ENCODE measurements at regions not wholly inside any gene's neighbourhood (a gene's known extent, or its start where the extent isn't known, plus 50 kb on each side); places are given as distances from the start of the nearest gene placed in this dataset.
"Not testable (repeated sequence)": the region's sequence is repeated elsewhere in the genome, so short reads cannot be mapped to it uniquely, and the experiment has no call there.

GRCh38 chr3:105979961-105980360 is 111.1 kb upstream of the CBLB start:
- no peak for DNase-seq (ENCODE audit: low spot score)

DNA sequence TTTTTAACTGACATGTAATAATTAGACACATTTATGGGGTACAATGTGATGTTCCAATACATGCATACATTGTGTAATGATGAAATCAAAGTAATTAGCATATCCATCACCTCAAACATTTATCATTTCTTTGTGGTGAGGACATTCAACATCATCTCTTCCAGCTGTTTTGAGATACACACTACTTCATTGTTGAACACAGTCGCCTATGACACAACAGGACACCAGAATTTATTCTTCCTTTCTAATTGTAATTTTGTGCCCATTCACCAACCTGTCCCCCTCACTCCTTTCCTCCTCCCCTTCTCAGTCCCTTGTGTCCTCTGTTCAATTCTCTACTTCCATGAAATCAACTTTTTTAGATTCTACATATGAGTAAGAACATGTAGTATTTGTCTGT is 113.4 kb upstream of the CBLB start:
- no peak for DNase-seq (ENCODE audit: low spot score)

DNA sequence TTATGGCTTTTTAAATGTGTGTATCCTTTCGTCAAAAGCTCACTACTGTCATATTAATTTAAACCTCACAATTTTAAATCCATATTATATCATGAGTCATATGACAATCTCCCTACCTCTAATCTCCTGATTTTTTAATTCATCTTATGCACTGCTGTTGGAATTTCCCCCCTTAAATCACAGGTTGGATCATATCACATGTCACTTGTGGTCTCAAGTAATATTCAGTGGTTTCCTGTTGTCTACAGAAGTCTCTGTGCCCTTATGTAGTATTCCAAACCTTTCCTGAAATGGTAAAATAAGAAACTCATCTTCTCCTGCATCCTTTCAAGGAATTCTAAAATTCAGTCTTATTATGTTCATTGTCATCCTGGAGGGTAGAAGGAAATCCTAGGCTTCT is 116.0 kb upstream of the CBLB start:
- no peak for DNase-seq (ENCODE audit: low spot score)

DNA sequence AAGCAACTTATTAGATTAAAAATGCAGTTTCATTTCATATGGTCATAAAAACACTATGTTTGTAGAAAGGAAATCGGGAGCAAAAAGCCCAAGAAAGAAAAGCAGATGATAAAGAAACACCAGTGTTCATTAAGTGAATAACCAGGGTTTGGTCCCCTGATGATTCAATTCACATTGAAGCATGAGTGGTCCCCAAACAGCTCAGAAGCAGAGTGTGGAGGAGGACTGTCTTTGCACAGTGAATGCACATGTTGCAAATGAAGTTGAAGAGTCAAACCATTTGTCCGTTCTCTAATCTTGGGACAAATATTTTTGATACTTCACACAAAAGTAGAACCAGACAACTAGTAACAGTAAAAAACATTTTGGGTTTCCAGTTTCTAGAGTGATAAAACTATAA is 117.5 kb upstream of the CBLB start:
- not testable (repeated sequence) for DNase-seq (ENCODE audit: low spot score)

DNA sequence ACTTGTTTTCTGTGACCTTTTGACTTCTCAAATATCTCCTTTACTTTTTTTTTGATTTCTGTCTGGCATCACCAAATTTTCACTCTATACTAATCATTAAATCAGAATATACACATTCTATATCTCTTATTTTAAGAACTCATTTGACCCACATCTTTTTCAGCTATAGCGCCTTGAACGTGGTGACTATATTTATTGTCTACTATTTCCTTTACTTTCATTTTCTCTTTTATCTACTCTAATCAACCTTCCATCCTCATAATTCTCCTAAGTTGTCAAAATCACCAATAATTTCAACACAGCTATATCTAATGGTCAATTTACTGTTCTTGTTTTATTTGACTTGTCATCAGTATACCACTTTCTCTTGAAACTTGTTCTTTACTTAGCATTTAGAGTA is 119.0 kb upstream of the CBLB start:
- no peak for DNase-seq (ENCODE audit: low spot score)

DNA sequence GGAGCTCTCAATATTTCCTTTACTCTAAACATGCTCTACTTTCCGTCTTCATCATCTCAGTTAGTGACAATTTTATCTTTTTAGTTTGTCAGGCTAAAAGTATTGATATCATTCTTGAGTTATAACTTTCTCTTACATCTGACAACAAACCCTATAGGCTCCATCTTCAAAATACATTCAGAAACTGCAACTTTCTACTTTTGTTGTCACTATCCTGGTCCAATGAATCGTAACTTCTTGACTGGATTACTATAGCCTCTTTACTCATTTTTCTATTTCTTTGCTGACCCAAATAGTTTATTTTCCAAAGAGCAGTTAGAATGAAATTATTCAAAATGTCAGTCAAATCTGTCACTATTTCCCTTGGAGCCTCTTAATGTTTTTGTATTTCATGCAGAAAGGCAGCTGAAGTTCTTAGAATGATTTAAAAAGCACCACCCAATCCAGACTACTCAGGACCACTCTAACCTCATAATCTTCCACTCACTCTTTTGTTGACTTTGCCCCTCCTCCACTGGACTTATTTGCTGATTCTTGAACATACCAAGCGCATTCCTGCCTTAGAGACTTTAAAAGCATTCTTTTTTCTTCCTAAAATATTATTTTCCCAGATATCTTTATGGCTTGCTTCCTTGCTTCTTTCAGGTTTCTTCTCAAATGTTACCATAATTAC is 119.9 kb upstream of the CBLB start:
- no peak for DNase-seq (ENCODE audit: low spot score)

DNA sequence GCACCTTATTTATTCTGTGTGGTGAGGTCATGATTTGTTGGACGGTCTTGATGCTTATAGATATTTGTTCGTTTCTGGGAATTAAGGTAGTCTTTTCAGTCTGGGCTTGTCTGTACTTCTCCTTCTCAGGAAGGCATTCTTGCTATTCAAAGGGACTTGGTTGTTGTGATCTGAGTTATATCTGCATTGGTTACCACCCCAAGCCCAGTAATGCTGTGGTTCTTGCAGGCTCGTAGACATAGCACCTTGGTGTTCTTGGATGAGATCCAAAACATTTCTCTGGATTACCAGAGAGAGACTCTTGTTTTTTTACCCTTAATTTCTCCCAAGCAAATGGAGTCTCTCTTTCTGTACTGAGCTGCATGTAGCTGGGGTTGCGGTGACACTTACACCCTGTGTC is 128.0 kb upstream of the CBLB start:
- no peak for DNase-seq (ENCODE audit: low spot score)

- DNase-seq (ENCODE audit: low spot score), result no peak
Observed at GRCh38 chr3:105997466-105997799, 128.6 kb upstream of the CBLB start.

DNA sequence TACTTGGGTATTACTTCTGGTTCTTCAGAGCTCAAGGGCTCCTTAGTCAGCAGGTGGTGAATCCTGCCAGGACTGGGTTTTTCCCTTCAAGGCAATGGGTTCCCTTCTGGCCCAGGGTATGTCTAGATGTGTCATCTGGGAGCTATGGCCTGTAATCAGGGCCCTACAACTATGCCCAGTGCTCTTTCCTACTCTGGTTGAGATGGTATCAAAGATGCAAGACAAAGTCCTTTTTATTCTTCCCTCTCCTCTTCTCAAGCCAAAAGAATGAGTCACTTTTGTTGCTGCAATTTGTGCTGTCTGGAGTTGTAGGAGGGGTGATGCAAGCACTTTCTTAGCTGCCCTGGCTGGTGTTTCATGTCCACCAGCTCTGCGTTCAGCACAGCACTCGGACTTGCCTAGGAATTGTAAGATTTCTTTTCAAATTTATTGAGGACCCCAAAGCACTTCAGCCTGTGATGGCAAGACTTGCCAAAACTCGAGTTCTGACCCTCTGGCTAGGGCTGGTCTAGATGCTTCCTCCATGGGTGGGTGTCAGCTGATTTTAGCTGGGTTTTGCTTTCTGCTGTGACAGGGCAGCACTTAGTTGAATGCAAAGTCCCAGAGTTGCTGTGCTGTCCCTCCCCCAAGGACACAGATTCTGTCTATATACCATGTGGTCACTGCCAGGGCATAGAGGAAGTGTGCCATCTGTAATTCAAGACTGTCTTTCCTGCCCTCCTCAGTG is 129.2 kb upstream of the CBLB start:
- peak; percentile 67 for DNase-seq (ENCODE audit: low spot score)

DNA sequence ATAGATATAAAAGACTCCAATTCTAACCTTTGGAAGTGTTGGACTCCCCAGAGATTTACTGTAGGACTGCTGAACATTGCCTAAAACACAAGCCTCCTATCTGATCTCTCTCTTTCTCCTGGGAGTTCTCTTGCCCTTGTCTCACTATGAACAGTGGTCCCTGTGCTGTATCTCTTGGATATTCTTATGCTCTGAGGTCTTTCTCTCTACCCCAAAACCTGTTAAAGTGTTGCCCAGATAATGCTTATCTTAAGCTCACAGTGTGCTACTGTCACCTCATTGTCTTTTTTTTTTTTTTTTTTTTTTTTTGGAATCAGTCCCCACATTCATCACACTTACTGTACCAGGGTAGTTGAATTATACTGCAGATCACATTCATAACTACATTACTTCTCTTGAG is 131.0 kb upstream of the CBLB start:
- no peak for DNase-seq (ENCODE audit: low spot score)

DNA sequence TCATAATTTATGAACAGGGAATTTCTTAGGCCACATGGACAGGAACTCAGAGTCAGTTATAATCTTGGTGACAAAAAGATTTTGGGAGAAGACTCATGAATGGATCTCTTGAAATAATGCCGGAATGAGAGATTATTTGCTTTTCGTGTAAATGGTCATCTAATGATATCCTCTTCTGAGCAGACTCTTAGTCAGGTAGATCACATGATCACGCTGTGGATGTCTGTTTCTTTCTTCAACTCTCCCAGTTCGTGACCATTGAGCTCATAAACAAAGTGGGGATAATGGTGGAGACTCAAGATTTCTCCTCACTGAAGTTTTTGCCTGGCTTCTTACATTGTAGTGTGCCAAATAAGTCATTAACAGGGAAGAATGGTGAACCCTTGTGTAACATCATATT is 133.1 kb upstream of the CBLB start:
- peak; percentile 86 for DNase-seq (ENCODE audit: low spot score)

DNA sequence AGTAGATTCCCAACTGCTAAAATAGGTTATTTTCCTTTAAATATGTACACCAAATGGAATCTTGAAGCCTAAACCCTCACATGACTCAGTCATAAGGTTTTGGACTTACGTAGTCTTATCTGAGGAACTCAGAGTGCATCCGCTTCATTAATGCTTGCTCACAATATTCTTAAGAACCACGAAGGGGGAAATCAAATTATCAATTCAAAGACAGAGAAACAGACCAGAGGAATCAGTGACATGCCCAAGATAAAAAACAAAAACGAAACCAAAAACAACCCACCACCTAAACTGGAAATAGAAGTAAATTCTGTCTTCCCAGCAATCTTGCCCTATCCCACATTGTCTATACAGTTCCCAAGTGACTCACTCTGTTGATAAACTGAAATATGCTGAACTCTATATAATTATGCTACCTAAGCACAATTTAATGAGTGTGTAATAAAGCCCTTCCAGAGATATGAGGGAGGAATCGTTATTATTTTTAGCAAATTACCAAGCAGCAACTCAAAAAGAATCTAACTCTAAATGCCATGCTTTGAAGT is 135.4 kb upstream of the CBLB start:
- DNase-seq (ENCODE audit: low spot score), result peak; percentile 99

- DNase-seq (ENCODE audit: low spot score), result no peak
Observed at GRCh38 chr3:106004826-106005225, 136.0 kb upstream of the CBLB start.

DNA sequence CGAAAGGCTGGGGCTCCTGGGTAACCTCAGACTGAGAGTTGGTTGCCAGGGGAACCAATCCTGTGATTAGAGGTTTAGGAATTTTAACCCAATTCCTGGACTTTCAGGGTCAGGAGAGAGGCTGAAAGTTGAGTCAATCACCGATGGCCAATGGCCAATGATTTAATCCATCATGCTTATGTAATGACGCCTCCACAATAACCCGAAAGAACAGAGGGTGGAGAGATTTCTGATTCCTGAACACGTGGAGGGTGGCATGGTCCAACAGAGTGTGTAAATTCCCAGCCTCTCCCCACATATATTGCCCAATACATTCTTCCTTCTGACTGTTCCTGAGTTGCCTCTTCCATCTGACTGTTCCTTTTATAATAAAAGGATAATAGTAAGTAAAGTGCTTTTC is 137.2 kb upstream of the CBLB start:
- peak; percentile 99 for DNase-seq (ENCODE audit: low spot score)

DNA sequence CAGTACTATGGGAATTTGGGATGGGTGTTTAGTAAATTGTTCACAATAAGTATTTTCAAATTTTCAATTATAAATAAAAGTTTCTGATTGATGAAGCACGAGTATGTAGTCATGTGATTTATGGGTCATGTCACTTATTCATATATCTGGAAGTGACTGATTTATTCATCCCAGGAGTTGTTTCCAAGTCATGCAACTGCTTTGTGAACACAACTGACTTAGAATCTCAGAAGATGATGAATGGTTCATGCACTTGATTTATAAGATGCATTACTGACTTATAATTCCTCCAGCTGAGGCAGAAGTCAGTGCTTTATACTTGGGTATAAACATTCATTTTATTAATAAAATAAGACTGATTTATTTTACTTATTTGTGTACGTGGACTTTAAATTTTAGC is 137.8 kb upstream of the CBLB start:
- peak; percentile 95 for DNase-seq (ENCODE audit: low spot score)

GRCh38 chr3:106007512-106007911 is 138.7 kb upstream of the CBLB start:
- peak; percentile 60 for DNase-seq (ENCODE audit: low spot score)

DNA sequence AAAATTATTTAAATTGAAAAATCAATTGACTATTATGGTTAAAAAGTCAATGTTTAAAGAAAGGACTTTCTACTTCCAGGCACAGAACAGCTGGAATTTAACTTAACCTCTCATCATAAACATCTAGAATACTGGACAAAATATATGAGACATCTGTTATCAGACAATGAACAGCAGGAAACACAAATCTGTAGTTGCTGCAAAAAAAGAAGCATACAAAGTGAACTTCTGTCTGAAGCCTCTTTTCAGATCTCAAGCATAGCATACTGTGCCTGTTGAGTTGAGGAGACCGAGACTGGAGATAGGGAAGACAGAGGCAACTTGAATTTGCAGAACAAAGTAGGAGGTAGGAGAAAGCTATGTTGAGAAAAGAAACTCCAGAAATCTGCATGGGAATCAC is 140.0 kb upstream of the CBLB start:
- no peak for DNase-seq (ENCODE audit: low spot score)

GRCh38 chr3:106010829-106011228 is 142.0 kb upstream of the CBLB start:
- no peak for DNase-seq (ENCODE audit: low spot score)

- DNase-seq (ENCODE audit: low spot score), result peak; percentile 100
Observed at GRCh38 chr3:106013971-106014370, 145.2 kb upstream of the CBLB start.

GRCh38 chr3:106014518-106014917 is 145.7 kb upstream of the CBLB start:
- no peak for DNase-seq (ENCODE audit: low spot score)

DNA sequence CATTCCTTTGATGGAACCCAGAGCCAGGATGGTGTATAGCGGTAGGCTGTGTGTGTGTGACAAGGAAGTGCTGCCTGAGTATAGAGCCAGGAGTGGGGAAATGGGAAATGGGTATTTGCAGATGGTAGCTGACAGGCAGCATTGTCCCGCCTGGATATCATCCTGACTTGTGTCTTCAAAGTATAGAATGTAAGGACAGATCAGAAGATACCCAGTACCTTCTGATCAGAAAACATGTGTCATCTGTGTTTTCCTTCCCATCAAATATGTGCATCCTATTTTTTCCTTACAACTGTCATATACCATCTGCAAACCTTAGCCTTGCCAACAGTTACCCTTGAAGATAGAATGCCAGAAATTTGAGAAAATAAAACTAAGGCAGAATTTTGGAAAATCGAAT is 146.2 kb upstream of the CBLB start:
- no peak for DNase-seq (ENCODE audit: low spot score)

GRCh38 chr3:106018102-106018501 is 149.3 kb upstream of the CBLB start:
- no peak for DNase-seq (ENCODE audit: low spot score)

DNA sequence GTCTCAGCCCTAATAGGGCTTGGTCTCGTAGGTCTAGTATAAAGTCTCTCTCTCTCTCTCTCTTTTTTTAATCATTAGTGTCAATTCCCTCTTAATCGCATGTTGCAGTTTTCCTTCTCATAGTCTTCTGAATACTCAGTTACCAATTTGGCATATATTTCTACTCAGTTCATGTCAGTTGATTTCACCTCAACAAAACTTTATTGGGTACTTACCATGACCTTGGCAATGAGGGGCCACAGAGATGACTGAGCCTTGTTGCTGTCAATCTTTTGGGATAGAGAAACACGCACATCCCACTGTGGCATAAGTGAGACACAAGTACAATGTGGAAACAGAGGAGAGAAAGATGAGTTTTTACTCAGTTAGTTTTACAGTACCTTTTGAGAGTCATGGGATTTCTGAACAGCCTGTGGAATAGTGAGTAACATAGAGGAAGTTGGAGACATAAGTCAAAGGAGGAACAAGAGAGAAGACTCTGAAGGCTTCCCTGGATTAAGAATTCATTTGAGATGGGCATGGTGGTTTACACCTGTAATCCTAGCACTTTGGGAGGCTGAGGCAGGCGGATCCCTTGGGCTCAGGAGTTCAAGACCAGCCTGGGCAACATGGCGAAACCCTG is 150.2 kb upstream of the CBLB start:
- no peak for DNase-seq (ENCODE audit: low spot score)
